Activated naive CD8-positive, alpha-beta T cell treated with anti-CD3 and anti-CD28 coated beads, Interleukin-2, amount 10 ng/mL, durations not matched to agents 7 days and 5 days (primary cell): ENCODE measurements at regions not wholly inside any gene's neighbourhood (a gene's known extent, or its start where the extent isn't known, plus 50 kb on each side); places are given as distances from the start of the nearest gene placed in this dataset.
"Not testable (repeated sequence)": the region's sequence is repeated elsewhere in the genome, so short reads cannot be mapped to it uniquely, and the experiment has no call there.

Source experiments
- ATAC-seq: fragments of 150-1000 bp; cut with Tn5 transposase; one replicate; pipeline ENCODE4 v1.10.0; 2021; ENCODE audit warnings: low read depth, moderate library complexity
- POLR2A ChIA-PET: fragments of 350-600 bp; sonication (Branson Sonifier 250); formaldehyde crosslinking; loops from one replicate; lab custom pipeline; 2021; ENCODE audit warnings: antibody characterized with exemption; lab: Charles Lee
- DNase-seq: peaks from one replicate; pipeline ENCODE4 v3.0.0; 2021
- H3K27ac Mint-ChIP-seq: one replicate; pipeline ENCODE4 v1.8.0; 2022; ENCODE audit warnings: mild to moderate bottlenecking, mixed read lengths
- H3K27me3 Mint-ChIP-seq: one replicate; pipeline ENCODE4 v1.8.0; 2022; ENCODE audit warnings: mild to moderate bottlenecking, moderate library complexity, mixed read lengths
- H3K36me3 Mint-ChIP-seq: one replicate; pipeline ENCODE4 v1.8.0; 2021; ENCODE audit warnings: mild to moderate bottlenecking, mixed read lengths
- H3K4me1 Mint-ChIP-seq: one replicate; pipeline ENCODE4 v1.8.0; 2021; ENCODE audit warnings: mixed read lengths
- H3K4me3 Mint-ChIP-seq: one replicate; pipeline ENCODE4 v1.8.0; 2022; ENCODE audit warnings: mild to moderate bottlenecking, moderate library complexity, mixed read lengths
- H3K9me3 Mint-ChIP-seq: one replicate; pipeline ENCODE4 v1.8.0; 2021; ENCODE audit warnings: mixed read lengths

- Mint-ChIP-seq H3K27me3 (peaks cover 5% of the 10 kb centered on the region), H3K4me1 (no peaks in the 10 kb centered on the region), H3K36me3 (no peaks in the 10 kb centered on the region), H3K4me3 (no peak overlapping the region), H3K9me3 (no peaks in the 10 kb centered on the region), H3K27ac (no peak overlapping the region)
- DNase-seq, result no peak
- no peak for ATAC-seq
- POLR2A ChIA-PET, result no interaction called here
Observed at GRCh38 chr10:130507461-130507860, 371.3 kb downstream of the GLRX3 start.

- ATAC-seq (no peak), DNase-seq (no peak)
- POLR2A ChIA-PET, result no interaction called here
- Mint-ChIP-seq H3K4me1 (no peaks in the 10 kb centered on the region), H3K4me3 (no peak overlapping the region), H3K27ac (no peak overlapping the region), H3K36me3 (no peaks in the 10 kb centered on the region), H3K27me3 (peaks cover 3% of the 10 kb centered on the region), H3K9me3 (no peaks in the 10 kb centered on the region)
Observed at GRCh38 chr10:130509881-130510689, 373.9 kb downstream of the GLRX3 start.

- Mint-ChIP-seq H3K27me3 (peaks cover 3% of the 10 kb centered on the region), H3K27ac (no peak overlapping the region), H3K9me3 (no peaks in the 10 kb centered on the region), H3K4me1 (no peaks in the 10 kb centered on the region), H3K4me3 (no peak overlapping the region), H3K36me3 (no peaks in the 10 kb centered on the region)
- no peak for ATAC-seq
- no peak for DNase-seq
- POLR2A ChIA-PET, result no interaction called here
Observed at GRCh38 chr10:130510755-130511154, 374.6 kb downstream of the GLRX3 start.

- ATAC-seq, result no peak
- H3K4me1 Mint-ChIP-seq, result no peaks in the 10 kb centered on the region
Observed at GRCh38 chr10:130511766-130512165, 375.6 kb downstream of the GLRX3 start.

GRCh38 chr10:130512936-130513335 is 376.7 kb downstream of the GLRX3 start:
- Mint-ChIP-seq H3K27me3 (peaks cover 3% of the 10 kb centered on the region), H3K36me3 (no peaks in the 10 kb centered on the region), H3K9me3 (peaks cover 2% of the 10 kb centered on the region), H3K4me1 (no peaks in the 10 kb centered on the region), H3K27ac (no peak overlapping the region), H3K4me3 (no peak overlapping the region)
- POLR2A ChIA-PET, result no interaction called here
- ATAC-seq, result no peak
- DNase-seq, result no peak

More at GRCh38 chr10:130511766-130512165, 375.6 kb downstream of the GLRX3 start:
- Mint-ChIP-seq H3K36me3 (no peaks in the 10 kb centered on the region), H3K4me3 (no peak overlapping the region), H3K27ac (no peak overlapping the region), H3K27me3 (peaks cover 3% of the 10 kb centered on the region), H3K9me3 (no peaks in the 10 kb centered on the region)
- POLR2A ChIA-PET, result no interaction called here
- no peak for DNase-seq

GRCh38 chr10:130513686-130514476 is 377.7 kb downstream of the GLRX3 start:
- H3K27me3 Mint-ChIP-seq, result no peaks in the 10 kb centered on the region
- ATAC-seq (no peak), DNase-seq (no peak)
- peaks cover 2% of the 10 kb centered on the region for H3K9me3 Mint-ChIP-seq
- POLR2A ChIA-PET, result no interaction called here
- H3K4me3 Mint-ChIP-seq, result no peak overlapping the region
- no peaks in the 10 kb centered on the region for H3K36me3 Mint-ChIP-seq
- H3K27ac Mint-ChIP-seq, result no peak overlapping the region
- no peaks in the 10 kb centered on the region for H3K4me1 Mint-ChIP-seq

GRCh38 chr10:130515670-130516069 is 379.5 kb downstream of the GLRX3 start:
- no peak overlapping the region for H3K4me3 Mint-ChIP-seq
- ATAC-seq (no peak), DNase-seq (no peak)
- no peak overlapping the region for H3K27ac Mint-ChIP-seq
- H3K4me1 Mint-ChIP-seq, result no peaks in the 10 kb centered on the region
- H3K27me3 Mint-ChIP-seq, result no peaks in the 10 kb centered on the region
- peaks cover 5% of the 10 kb centered on the region for H3K9me3 Mint-ChIP-seq
- H3K36me3 Mint-ChIP-seq, result no peaks in the 10 kb centered on the region
- POLR2A ChIA-PET, result no interaction called here

- DNase-seq, result no peak
- Mint-ChIP-seq H3K4me1 (no peaks in the 10 kb centered on the region), H3K9me3 (peaks cover 5% of the 10 kb centered on the region), H3K36me3 (no peaks in the 10 kb centered on the region), H3K27ac (no peak overlapping the region), H3K4me3 (no peak overlapping the region), H3K27me3 (no peaks in the 10 kb centered on the region)
- POLR2A ChIA-PET, result no interaction called here
- no peak for ATAC-seq
Observed at GRCh38 chr10:130516141-130516735, 380.0 kb downstream of the GLRX3 start.

GRCh38 chr10:130518921-130519320 is 382.7 kb downstream of the GLRX3 start:
- H3K27ac Mint-ChIP-seq, H3K4me3 Mint-ChIP-seq, H3K9me3 Mint-ChIP-seq, POLR2A ChIA-PET, DNase-seq, H3K36me3 Mint-ChIP-seq, H3K27me3 Mint-ChIP-seq, H3K4me1 Mint-ChIP-seq, ATAC-seq: not testable (repeated sequence)

- POLR2A ChIA-PET, result no interaction called here
- ATAC-seq, result no peak
- Mint-ChIP-seq H3K27ac (no peak overlapping the region), H3K27me3 (no peaks in the 10 kb centered on the region), H3K4me1 (no peaks in the 10 kb centered on the region), H3K36me3 (no peaks in the 10 kb centered on the region), H3K9me3 (peaks cover 5% of the 10 kb centered on the region), H3K4me3 (no peak overlapping the region)
- DNase-seq, result no peak
Observed at GRCh38 chr10:130519791-130520190, 383.6 kb downstream of the GLRX3 start.

- no peak for DNase-seq
- Mint-ChIP-seq H3K27me3 (no peaks in the 10 kb centered on the region), H3K4me3 (no peak overlapping the region), H3K9me3 (no peaks in the 10 kb centered on the region), H3K4me1 (no peaks in the 10 kb centered on the region), H3K36me3 (no peaks in the 10 kb centered on the region), H3K27ac (no peak overlapping the region)
- ATAC-seq, result no peak
- POLR2A ChIA-PET, result no interaction called here
Observed at GRCh38 chr10:130531312-130531711, 395.1 kb downstream of the GLRX3 start.

- Mint-ChIP-seq H3K4me1 (no peaks in the 10 kb centered on the region), H3K4me3 (no peak overlapping the region), H3K27me3 (no peaks in the 10 kb centered on the region), H3K27ac (no peak overlapping the region), H3K9me3 (peaks cover 4% of the 10 kb centered on the region), H3K36me3 (no peaks in the 10 kb centered on the region)
- POLR2A ChIA-PET, result no interaction called here
- DNase-seq (no peak), ATAC-seq (no peak)
Observed at GRCh38 chr10:130541090-130541489, 404.9 kb downstream of the GLRX3 start.

GRCh38 chr10:130542761-130543160 is 406.6 kb downstream of the GLRX3 start:
- no peak for DNase-seq
- Mint-ChIP-seq H3K27ac (no peak overlapping the region), H3K4me1 (no peaks in the 10 kb centered on the region), H3K27me3 (no peaks in the 10 kb centered on the region), H3K4me3 (no peak overlapping the region), H3K36me3 (no peaks in the 10 kb centered on the region), H3K9me3 (peaks cover 2% of the 10 kb centered on the region)
- no peak for ATAC-seq
- POLR2A ChIA-PET, result no interaction called here
